K562 (cell line): ENCODE measurements at regions not wholly inside any gene's neighbourhood (a gene's known extent, or its start where the extent isn't known, plus 50 kb on each side); places are given as distances from the start of the nearest gene placed in this dataset.

Source experiments
- ARNT ChIP-seq, 2 experiments: fragments of 450-650 bp; IDR thresholded peaks; 2 replicates each; pipeline ENCODE4 v1.6.1; 2016; ENCODE audit warnings: mild to moderate bottlenecking in 1 of 2
- ATF7 ChIP-seq: fragments of 450-650 bp; IDR thresholded peaks from 2 replicates; pipeline ENCODE4 v1.7.1; 2014; ENCODE audit warnings: mild to moderate bottlenecking, moderate library complexity
- BRD9 ChIP-seq: fragments of 450-650 bp; IDR thresholded peaks from 2 replicates; pipeline ENCODE4 v1.6.1; 2018; ENCODE audit warnings: low read depth; ENCODE audit not compliant: partially characterized antibody
- CSDE1 ChIP-seq, 2 experiments: fragments of 450-650 bp; IDR thresholded peaks; 2 replicates each; pipeline ENCODE4 v1.6.1; 2016; ENCODE audit warnings: mild to moderate bottlenecking in 1 of 2
- DACH1 ChIP-seq: fragments of 450-650 bp; IDR thresholded peaks from 2 replicates; pipeline ENCODE4 v1.6.1; 2018; ENCODE audit not compliant: partially characterized antibody
- DDX20 ChIP-seq: fragments of 450-650 bp; IDR thresholded peaks from 2 replicates; pipeline ENCODE4 v1.6.1; 2016; ENCODE audit warnings: missing genetic modification characterization, low read depth, mild to moderate bottlenecking, missing compliant biosample characterization, moderate library complexity
- DPF2 ChIP-seq: fragments of 450-650 bp; IDR thresholded peaks from 2 replicates; pipeline ENCODE4 v1.6.1; 2016
- ETV6 ChIP-seq, 3 experiments: fragments of 150-350 bp in 1 of 3; sonication (generic) in 1 of 3; formaldehyde crosslinking in 1 of 3; IDR thresholded peaks; 2 replicates each; pipeline versions ENCODE4 v1.6.1 to v1.8.0; 2014 to 2022; ENCODE audit warnings: borderline replicate concordance in 2 of 3, low read depth in 2 of 3, antibody characterized with exemption in 1 of 3, low read length in 1 of 3, mild to moderate bottlenecking in 1 of 3, missing genetic modification reagents in 1 of 3
- FOXJ3 ChIP-seq: sonication (generic); formaldehyde crosslinking; IDR thresholded peaks from 2 replicates; pipeline ENCODE4 v1.4.0; 2020; ENCODE audit warnings: mild to moderate bottlenecking, missing genetic modification reagents
- FOXK1 ChIP-seq: sonication (generic); formaldehyde crosslinking; IDR thresholded peaks from 2 replicates; pipeline ENCODE4 v1.8.0; 2022; ENCODE audit warnings: missing genetic modification reagents, mild to moderate bottlenecking, borderline replicate concordance
- FOXK2 ChIP-seq, 2 experiments: fragments of 450-650 bp; IDR thresholded peaks in 1 of 2; conservative IDR thresholded peaks in 1 of 2; 2 replicates each; pipeline ENCODE4 v1.6.1; 2016; ENCODE audit warnings: low read depth in 2 of 2, mild to moderate bottlenecking in 1 of 2
- GABPA ChIP-seq: fragments of 200-800 bp; sonication (Bioruptor generic); conservative IDR thresholded peaks from 2 replicates; pipeline ENCODE4 v1.6.1; 2016; ENCODE audit warnings: low read depth, missing genetic modification characterization, missing compliant biosample characterization
- HDAC2 ChIP-seq: fragments of 450-650 bp; IDR thresholded peaks from 2 replicates; pipeline ENCODE4 v1.6.1; 2016; ENCODE audit warnings: mild to moderate bottlenecking
- ILF3 ChIP-seq: fragments of 450-650 bp; IDR thresholded peaks from 2 replicates; pipeline ENCODE4 v1.6.1; 2018; ENCODE audit warnings: antibody characterized with exemption, mild to moderate bottlenecking, moderate library complexity, borderline replicate concordance
- JUND ChIP-seq, 2 experiments: IDR thresholded peaks; 2 replicates in 1 of 2; 3 replicates in 1 of 2; pipeline ENCODE4 v1.6.1; 2011; ENCODE audit warnings: borderline replicate concordance in 2 of 2, low read depth in 2 of 2, low read length in 2 of 2, improper control_type of control experiment in 1 of 2, missing biosample characterization in 1 of 2, missing genetic modification characterization in 1 of 2, missing genetic modification reagents in 1 of 2
- KLF6 ChIP-seq: fragments of 250-450 bp; sonication (Bioruptor Pico); IDR thresholded peaks from 2 replicates; pipeline ENCODE4 v1.4.0; 2020; ENCODE audit warnings: mild to moderate bottlenecking, moderate library complexity, borderline replicate concordance
- LEF1 ChIP-seq: fragments of 450-650 bp; IDR thresholded peaks from 2 replicates; pipeline ENCODE4 v1.6.1; 2016; ENCODE audit warnings: mild to moderate bottlenecking
- MEIS2 ChIP-seq: fragments of 450-650 bp; IDR thresholded peaks from 2 replicates; pipeline ENCODE4 v1.6.1; 2014; ENCODE audit warnings: mild to moderate bottlenecking; ENCODE audit not compliant: partially characterized antibody
- MTF1 ChIP-seq: fragments of 250-450 bp; sonication (Bioruptor Pico); IDR thresholded peaks from 2 replicates; pipeline ENCODE4 v1.9.0; 2021; ENCODE audit warnings: moderate library complexity, mild to moderate bottlenecking, inconsistent platforms, borderline replicate concordance
- NFE2 ChIP-seq: IDR thresholded peaks from 2 replicates; pipeline ENCODE4 v1.6.1; 2014; ENCODE audit warnings: antibody characterized with exemption, low read depth
- SETDB1 ChIP-seq: IDR thresholded peaks from one replicate; pipeline ENCODE4 v1.6.1; 2012; ENCODE audit warnings: low read length, control low read depth, inconsistent platforms
- SMARCA4 ChIP-seq: fragments of 450-650 bp; IDR thresholded peaks from 2 replicates; pipeline ENCODE4 v1.6.1; 2016
- SMARCE1 ChIP-seq: fragments of 450-650 bp; IDR thresholded peaks from 2 replicates; pipeline ENCODE4 v1.7.1; 2016; ENCODE audit warnings: mild to moderate bottlenecking
- TAL1 ChIP-seq: fragments of 450-650 bp; IDR thresholded peaks from 2 replicates; pipeline ENCODE4 v1.6.1; 2016; ENCODE audit warnings: mild to moderate bottlenecking
- TBL1XR1 ChIP-seq, 2 experiments: IDR thresholded peaks; 2 replicates each; pipeline ENCODE4 v1.6.1; 2012; ENCODE audit warnings: improper control_type of control experiment in 2 of 2, low read length in 2 of 2, mild to moderate bottlenecking in 1 of 2
- TRIM24 ChIP-seq, 2 experiments: fragments of 450-650 bp; IDR thresholded peaks; 2 replicates each; pipeline ENCODE4 v1.6.1; 2016
- ZNF592 ChIP-seq: fragments of 450-650 bp; IDR thresholded peaks from 2 replicates; pipeline ENCODE4 v1.6.1; 2017; ENCODE audit warnings: antibody characterized with exemption, mild to moderate bottlenecking

DNA sequence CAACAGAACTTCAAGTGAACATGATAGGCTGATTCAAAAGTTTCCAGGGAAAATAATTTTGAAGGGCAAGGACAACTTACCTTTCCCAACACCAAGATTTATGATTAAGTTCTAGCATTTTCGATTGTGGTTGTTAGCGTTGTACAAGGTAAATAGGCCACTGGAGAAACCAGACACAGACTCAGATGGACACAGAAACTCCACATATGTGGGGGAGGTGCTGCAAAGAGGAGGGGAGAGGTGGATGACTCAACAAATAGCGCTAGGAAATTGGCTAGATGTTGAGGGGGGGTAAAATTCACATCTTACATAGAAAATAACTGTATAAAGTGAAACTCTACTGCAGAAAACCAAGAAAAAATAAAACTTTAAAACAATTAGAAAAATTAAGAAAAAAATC, 564.4 kb downstream of the MATN1 start (continued):
- TF ChIP-seq DACH1: peak; percentile 12
- TF ChIP-seq DDX20 (tag): no peak
- TF ChIP-seq FOXK2 (conservative IDR thresholded peaks at IDR 0.05 in 1 of 2, IDR thresholded peaks at IDR 0.05 in 1 of 2; ENCODE audit: low read depth in 2 of 2): peak; percentile 78 to 79
- TF ChIP-seq DPF2: peak; percentile 85
- no peak for TF ChIP-seq ILF3
- TF ChIP-seq SETDB1: no peak
- peak; percentile 31 for TF ChIP-seq MEIS2
- no peak for TF ChIP-seq TAL1
- peak in 1 of 2 experiments; percentile 43; a peak in 1 of 4 replicates for TF ChIP-seq TBL1XR1 (IDR thresholded peaks at IDR 0.05; ENCODE audit: low read length in 2 of 2)
- TF ChIP-seq MTF1 (CRISPR knock-in tag): no peak
- TF ChIP-seq ARNT (IDR thresholded peaks at IDR 0.05): peak in 1 of 2 experiments; percentile 56; a peak in 1 of 4 replicates
- peak; percentile 24; the same call in 1 of the 2 replicates for TF ChIP-seq ATF7
- peak; percentile 80 for TF ChIP-seq SMARCE1
- peak; percentile 47; the same call in 1 of the 2 replicates for TF ChIP-seq HDAC2
- peak; percentile 87 for TF ChIP-seq SMARCA4
- no peak for TF ChIP-seq ZNF592
- TF ChIP-seq ETV6 (IDR thresholded peaks at IDR 0.05; ENCODE audit: borderline replicate concordance in 1 of 2, low read depth in 2 of 2, low read length in 1 of 2): no peak
- no peak for TF ChIP-seq ETV6 (CRISPR knock-in tag; IDR thresholded peaks at IDR 0.05; ENCODE audit: borderline replicate concordance)
- TF ChIP-seq FOXK1 (CRISPR knock-in tag): no peak
- TF ChIP-seq KLF6: no peak
- TF ChIP-seq NFE2: peak; percentile 96
- TF ChIP-seq CSDE1 (IDR thresholded peaks at IDR 0.05): no peak
- no peak for TF ChIP-seq GABPA (tag)
- no peak for TF ChIP-seq FOXJ3 (CRISPR knock-in tag)
- peak; percentile 85; the same call in 1 of the 2 replicates for TF ChIP-seq LEF1
- TF ChIP-seq TRIM24 (IDR thresholded peaks at IDR 0.05): 0 out of 4 replicates have a peak, but pooled peaks of 1 of the 2 experiments have one; percentile 24
- peak; percentile 46 for TF ChIP-seq BRD9
- TF ChIP-seq JUND (IDR thresholded peaks at IDR 0.05; ENCODE audit: borderline replicate concordance, low read depth, low read length): peak; percentile 92
- TF ChIP-seq JUND (tag; IDR thresholded peaks at IDR 0.05; ENCODE audit: borderline replicate concordance, low read depth, low read length): peak; percentile 92; the same call in 2 of the 3 replicates
